ENCODE measurements at regions not wholly inside any gene's neighbourhood (a gene's known extent, or its start where the extent isn't known, plus 50 kb on each side); places are given as distances from the start of the nearest gene placed in this dataset.

GRCh38 chr6:147852772-147853171 is 344.3 kb downstream of the SAMD5 start (continued):
- TF ChIP-seq GABPA (IDR thresholded peaks at IDR 0.05; ENCODE audit: borderline replicate concordance, insufficient read depth, low read length) (no peak), SAP30 (IDR thresholded peaks at IDR 0.05; ENCODE audit: insufficient read depth, insufficient replicate concordance, low read length) (no peak)
- TF ChIP-seq, protein P1, sequence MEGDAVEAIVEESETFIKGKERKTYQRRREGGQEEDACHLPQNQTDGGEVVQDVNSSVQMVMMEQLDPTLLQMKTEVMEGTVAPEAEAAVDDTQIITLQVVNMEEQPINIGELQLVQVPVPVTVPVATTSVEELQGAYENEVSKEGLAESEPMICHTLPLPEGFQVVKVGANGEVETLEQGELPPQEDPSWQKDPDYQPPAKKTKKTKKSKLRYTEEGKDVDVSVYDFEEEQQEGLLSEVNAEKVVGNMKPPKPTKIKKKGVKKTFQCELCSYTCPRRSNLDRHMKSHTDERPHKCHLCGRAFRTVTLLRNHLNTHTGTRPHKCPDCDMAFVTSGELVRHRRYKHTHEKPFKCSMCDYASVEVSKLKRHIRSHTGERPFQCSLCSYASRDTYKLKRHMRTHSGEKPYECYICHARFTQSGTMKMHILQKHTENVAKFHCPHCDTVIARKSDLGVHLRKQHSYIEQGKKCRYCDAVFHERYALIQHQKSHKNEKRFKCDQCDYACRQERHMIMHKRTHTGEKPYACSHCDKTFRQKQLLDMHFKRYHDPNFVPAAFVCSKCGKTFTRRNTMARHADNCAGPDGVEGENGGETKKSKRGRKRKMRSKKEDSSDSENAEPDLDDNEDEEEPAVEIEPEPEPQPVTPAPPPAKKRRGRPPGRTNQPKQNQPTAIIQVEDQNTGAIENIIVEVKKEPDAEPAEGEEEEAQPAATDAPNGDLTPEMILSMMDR (IDR thresholded peaks at IDR 0.05; ENCODE audit: control extremely low read depth in 1 of 3, insufficient read depth in 1 of 3, low read depth in 1 of 3, low read length in 3 of 3): no peak

All from H1 (cell line).